Spleen (tissue), 7 donors: ENCODE measurements at regions not wholly inside any gene's neighbourhood (a gene's known extent, or its start where the extent isn't known, plus 50 kb on each side); places are given as distances from the start of the nearest gene placed in this dataset.

ENCODE experiments used
- POLR2A ChIP-seq, 3 donors: fragments of 450-650 bp; IDR thresholded peaks; one replicate each; pipeline ENCODE4 v1.5.1; 2017; ENCODE audit warnings: antibody characterized with exemption in 3 of 3, mild to moderate bottlenecking in 1 of 3
- POLR2AphosphoS5 ChIP-seq, 3 donors: sonication (generic); formaldehyde crosslinking; IDR thresholded peaks; one replicate each; pipeline ENCODE4 v1.5.1; 2017; ENCODE audit warnings: antibody characterized with exemption in 3 of 3
- TF ChIP-seq, protein P1 (sequence below), 11 experiments: fragments of 200-600 bp in 7 of 11; fragments of 450-650 bp in 4 of 11; sonication (generic) in 4 of 11; IDR thresholded peaks in 8 of 11; conservative IDR thresholded peaks in 3 of 11; 1 replicate in 7 of 11; 2 replicates in 4 of 11; pipeline versions ENCODE4 v1.4.0 to v1.8.0; 2016 to 2021; ENCODE audit warnings: antibody characterized with exemption in 11 of 11, inconsistent platforms in 4 of 11, mild to moderate bottlenecking in 1 of 11
- donor health status: DM: no; HTN: no; CAD: no; lungs with moderate emphysema.
- donor health status: DM: no; HTN: no; CAD: no.
- donor health status: DM: no; HTN: no; CAD: no.

DNA sequence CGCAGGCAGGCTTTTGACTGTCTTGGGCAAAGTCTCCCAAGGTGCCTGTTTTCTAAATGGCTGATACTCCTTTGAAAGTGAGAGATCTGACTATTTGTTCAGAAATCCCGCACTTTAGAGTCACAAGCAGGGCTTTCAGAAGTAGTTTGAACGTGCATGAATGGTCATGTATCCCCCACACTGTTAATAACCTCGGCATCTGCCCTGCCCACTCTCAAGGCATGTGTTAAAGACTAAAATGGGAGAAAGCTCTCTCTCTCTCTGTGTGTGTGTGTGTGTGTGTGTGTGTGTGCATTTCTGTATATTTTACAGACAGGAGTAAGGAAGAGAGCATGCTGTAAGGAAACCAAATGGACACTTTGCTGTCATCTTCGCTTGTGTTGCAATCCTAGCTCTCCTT, 163.7 kb downstream of the MAF start:
- TF ChIP-seq POLR2A (IDR thresholded peaks at IDR 0.05) (no peak), POLR2AphosphoS5 (IDR thresholded peaks at IDR 0.05) (no peak)
- TF ChIP-seq, protein P1, sequence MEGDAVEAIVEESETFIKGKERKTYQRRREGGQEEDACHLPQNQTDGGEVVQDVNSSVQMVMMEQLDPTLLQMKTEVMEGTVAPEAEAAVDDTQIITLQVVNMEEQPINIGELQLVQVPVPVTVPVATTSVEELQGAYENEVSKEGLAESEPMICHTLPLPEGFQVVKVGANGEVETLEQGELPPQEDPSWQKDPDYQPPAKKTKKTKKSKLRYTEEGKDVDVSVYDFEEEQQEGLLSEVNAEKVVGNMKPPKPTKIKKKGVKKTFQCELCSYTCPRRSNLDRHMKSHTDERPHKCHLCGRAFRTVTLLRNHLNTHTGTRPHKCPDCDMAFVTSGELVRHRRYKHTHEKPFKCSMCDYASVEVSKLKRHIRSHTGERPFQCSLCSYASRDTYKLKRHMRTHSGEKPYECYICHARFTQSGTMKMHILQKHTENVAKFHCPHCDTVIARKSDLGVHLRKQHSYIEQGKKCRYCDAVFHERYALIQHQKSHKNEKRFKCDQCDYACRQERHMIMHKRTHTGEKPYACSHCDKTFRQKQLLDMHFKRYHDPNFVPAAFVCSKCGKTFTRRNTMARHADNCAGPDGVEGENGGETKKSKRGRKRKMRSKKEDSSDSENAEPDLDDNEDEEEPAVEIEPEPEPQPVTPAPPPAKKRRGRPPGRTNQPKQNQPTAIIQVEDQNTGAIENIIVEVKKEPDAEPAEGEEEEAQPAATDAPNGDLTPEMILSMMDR (IDR thresholded peaks at IDR 0.05 in 8 of 11, conservative IDR thresholded peaks at IDR 0.05 in 3 of 11), result no peak
